Calu3 (cell line): ENCODE measurements at regions not wholly inside any gene's neighbourhood (a gene's known extent, or its start where the extent isn't known, plus 50 kb on each side); places are given as distances from the start of the nearest gene placed in this dataset.

Source experiments
- BruUV-seq: library from RNA; stranded (reverse); fragments of 400-500 nt; replicated peaks from 2 replicates; lab custom pipeline; 2021; lab: Mats Ljungman, UMichigan
- CTCF ChIA-PET: fragments of 300-600 bp; sonication (Branson Sonifier 250); formaldehyde crosslinking; loops from one replicate; lab custom pipeline; 2022; ENCODE audit warnings: antibody characterized with exemption; lab: Charles Lee
- DNase-seq: peaks from one replicate; pipeline ENCODE4 v3.0.0; 2022
- H3K27ac Mint-ChIP-seq: one replicate; pipeline ENCODE4 v1.8.0; 2022; ENCODE audit warnings: mixed read lengths; ENCODE audit not compliant: unreplicated experiment
- H3K27me3 Mint-ChIP-seq: one replicate; pipeline ENCODE4 v1.8.0; 2022; ENCODE audit warnings: mixed read lengths; ENCODE audit not compliant: unreplicated experiment
- H3K36me3 Mint-ChIP-seq: one replicate; pipeline ENCODE4 v1.8.0; 2022; ENCODE audit warnings: mild to moderate bottlenecking, moderate library complexity, mixed read lengths; ENCODE audit not compliant: insufficient read depth, unreplicated experiment
- H3K4me1 Mint-ChIP-seq: one replicate; pipeline ENCODE4 v1.8.0; 2022; ENCODE audit warnings: mild to moderate bottlenecking, low read depth, mixed read lengths; ENCODE audit not compliant: unreplicated experiment
- H3K4me3 Mint-ChIP-seq: one replicate; pipeline ENCODE4 v1.8.0; 2022; ENCODE audit warnings: mild to moderate bottlenecking, low read depth, moderate library complexity, mixed read lengths; ENCODE audit not compliant: unreplicated experiment
- H3K9me3 Mint-ChIP-seq: one replicate; pipeline ENCODE4 v1.8.0; 2022; ENCODE audit warnings: low read depth, mixed read lengths; ENCODE audit not compliant: unreplicated experiment
- intact Hi-C: fragments of 100-400 bp; cut with micrococcal nuclease; formaldehyde crosslinking; loops from one replicate; pipeline ENCODE4 v1.10.0; 2022; ENCODE audit not compliant: unreplicated experiment
- TF ChIP-seq, protein P1 (sequence below): fragments of 200-600 bp; IDR thresholded peaks from one replicate; pipeline ENCODE4 v1.8.0; 2022; ENCODE audit warnings: antibody characterized with exemption; ENCODE audit not compliant: unreplicated experiment

DNA sequence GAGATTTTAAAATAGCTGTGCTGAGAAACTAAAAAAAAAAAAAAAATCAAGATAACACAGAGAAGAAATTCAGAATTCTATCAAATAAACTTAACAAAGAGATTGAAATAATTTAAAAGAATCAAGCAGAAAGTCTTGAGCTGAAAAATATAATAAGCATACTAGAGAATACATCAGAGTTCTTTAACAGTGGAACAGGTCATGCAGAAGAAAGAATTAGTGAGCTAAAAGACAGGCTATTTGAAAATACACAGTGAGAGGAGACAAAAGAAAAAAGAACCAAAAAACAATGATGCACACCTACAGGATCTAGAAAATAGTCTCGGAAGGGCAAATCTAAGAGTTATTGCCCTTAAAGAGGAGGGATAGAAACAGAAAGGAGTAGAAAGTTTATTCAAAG, 548.1 kb downstream of the ADCYAP1 start:
- Mint-ChIP-seq H3K9me3 (peaks cover 7% of the 10 kb centered on the region), H3K27me3 (no peaks in the 10 kb centered on the region), H3K36me3 (no peaks in the 10 kb centered on the region), H3K4me3 (no peak overlapping the region), H3K4me1 (no peaks in the 10 kb centered on the region), H3K27ac (no peak overlapping the region)
- intact Hi-C loops: no loop called here
- TF ChIP-seq, protein P1, sequence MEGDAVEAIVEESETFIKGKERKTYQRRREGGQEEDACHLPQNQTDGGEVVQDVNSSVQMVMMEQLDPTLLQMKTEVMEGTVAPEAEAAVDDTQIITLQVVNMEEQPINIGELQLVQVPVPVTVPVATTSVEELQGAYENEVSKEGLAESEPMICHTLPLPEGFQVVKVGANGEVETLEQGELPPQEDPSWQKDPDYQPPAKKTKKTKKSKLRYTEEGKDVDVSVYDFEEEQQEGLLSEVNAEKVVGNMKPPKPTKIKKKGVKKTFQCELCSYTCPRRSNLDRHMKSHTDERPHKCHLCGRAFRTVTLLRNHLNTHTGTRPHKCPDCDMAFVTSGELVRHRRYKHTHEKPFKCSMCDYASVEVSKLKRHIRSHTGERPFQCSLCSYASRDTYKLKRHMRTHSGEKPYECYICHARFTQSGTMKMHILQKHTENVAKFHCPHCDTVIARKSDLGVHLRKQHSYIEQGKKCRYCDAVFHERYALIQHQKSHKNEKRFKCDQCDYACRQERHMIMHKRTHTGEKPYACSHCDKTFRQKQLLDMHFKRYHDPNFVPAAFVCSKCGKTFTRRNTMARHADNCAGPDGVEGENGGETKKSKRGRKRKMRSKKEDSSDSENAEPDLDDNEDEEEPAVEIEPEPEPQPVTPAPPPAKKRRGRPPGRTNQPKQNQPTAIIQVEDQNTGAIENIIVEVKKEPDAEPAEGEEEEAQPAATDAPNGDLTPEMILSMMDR: no peak
- CTCF ChIA-PET: interaction anchor here (0.7 kb wide), 1 partner anchor 958 kb away, joined by 3 read pairs; no protein-coding TSS in a partner anchor
- no peak for DNase-seq
- no TSS peak for BruUV-seq

DNA sequence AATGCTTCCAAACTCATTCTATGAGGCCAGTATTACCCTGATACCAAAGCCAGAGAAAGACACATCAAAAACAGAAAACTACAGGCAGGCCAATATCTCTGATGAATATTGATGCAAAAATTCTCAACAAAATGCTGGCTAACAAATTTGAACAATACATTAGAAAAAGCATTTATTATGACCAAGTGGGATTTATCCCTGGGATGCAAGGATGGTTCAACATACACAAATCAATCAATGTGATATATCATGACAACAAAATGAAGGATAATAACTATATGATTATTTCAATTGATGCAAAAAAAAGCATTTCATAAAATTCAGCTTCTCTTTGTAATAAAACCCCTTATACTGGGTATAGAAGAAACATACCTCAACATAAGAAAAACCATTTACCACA, 550.9 kb downstream of the ADCYAP1 start:
- no peak overlapping the region for H3K4me3 Mint-ChIP-seq
- no peaks in the 10 kb centered on the region for H3K36me3 Mint-ChIP-seq
- no peak for DNase-seq
- CTCF ChIA-PET: no interaction called here
- intact Hi-C loops: no loop called here
- TF ChIP-seq, protein P1: no peak
- no TSS peak for BruUV-seq
- peaks cover 11% of the 10 kb centered on the region for H3K9me3 Mint-ChIP-seq
- no peaks in the 10 kb centered on the region for H3K4me1 Mint-ChIP-seq
- no peak overlapping the region for H3K27ac Mint-ChIP-seq
- H3K27me3 Mint-ChIP-seq: no peaks in the 10 kb centered on the region

DNA sequence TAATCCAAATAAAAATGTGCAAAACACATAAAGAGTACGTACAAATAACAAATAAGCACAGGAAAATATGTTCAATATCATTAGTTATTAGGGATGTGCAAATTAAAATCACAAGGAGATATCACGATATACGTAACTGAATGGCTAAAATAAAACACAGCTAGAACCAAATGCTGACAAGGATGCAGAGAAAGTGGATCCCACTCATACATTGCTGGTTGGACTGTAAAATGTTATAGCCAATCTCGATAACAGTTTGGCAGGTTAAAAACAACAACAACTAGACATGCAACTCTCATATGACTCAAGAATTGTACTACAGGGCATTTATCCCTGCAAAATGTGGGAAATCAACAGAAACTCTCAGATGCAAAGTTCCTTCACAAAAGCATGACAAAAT, 553.9 kb downstream of the ADCYAP1 start:
- DNase-seq: no peak
- TF ChIP-seq, protein P1: no peak
- H3K9me3 Mint-ChIP-seq: peaks cover 11% of the 10 kb centered on the region
- intact Hi-C loops: no loop called here
- H3K36me3 Mint-ChIP-seq: no peaks in the 10 kb centered on the region
- H3K27me3 Mint-ChIP-seq: no peaks in the 10 kb centered on the region
- no peaks in the 10 kb centered on the region for H3K4me1 Mint-ChIP-seq
- no peak overlapping the region for H3K27ac Mint-ChIP-seq
- H3K4me3 Mint-ChIP-seq: no peak overlapping the region
- CTCF ChIA-PET: no interaction called here
- no TSS peak for BruUV-seq

DNA sequence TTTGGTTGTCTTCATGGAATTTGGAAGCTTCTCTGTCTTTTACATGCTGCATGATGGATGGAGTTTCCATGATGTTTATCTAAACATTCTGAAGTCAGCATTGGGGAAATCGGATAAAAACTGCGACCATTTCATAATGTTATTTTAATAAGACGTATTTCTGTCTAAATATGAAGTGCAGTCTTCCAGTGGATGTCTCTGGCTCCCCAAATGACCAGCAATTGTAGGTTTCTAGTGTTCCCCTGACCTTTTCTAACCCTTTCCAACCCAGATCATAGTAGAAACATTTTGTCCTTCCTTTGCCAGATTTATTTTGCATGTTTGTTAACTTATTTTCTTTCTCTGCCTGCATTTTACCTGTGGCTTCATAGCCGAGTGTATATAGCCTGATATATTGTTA, 559.3 kb downstream of the ADCYAP1 start:
- intact Hi-C loops: no loop called here
- TF ChIP-seq, protein P1: no peak
- H3K36me3 Mint-ChIP-seq: no peaks in the 10 kb centered on the region
- no peak overlapping the region for H3K4me3 Mint-ChIP-seq
- peaks cover 6% of the 10 kb centered on the region for H3K9me3 Mint-ChIP-seq
- no peaks in the 10 kb centered on the region for H3K4me1 Mint-ChIP-seq
- no peaks in the 10 kb centered on the region for H3K27me3 Mint-ChIP-seq
- CTCF ChIA-PET: no interaction called here
- DNase-seq: no peak
- H3K27ac Mint-ChIP-seq: no peak overlapping the region
- no TSS peak for BruUV-seq
